Hematopoietic multipotent progenitor cell treated with erythropoietin and hydrocortisone succinate and interleukin-3 and kit ligand, for 8 days (in vitro differentiated cells): ENCODE measurements at regions not wholly inside any gene's neighbourhood (a gene's known extent, or its start where the extent isn't known, plus 50 kb on each side); places are given as distances from the start of the nearest gene placed in this dataset.
"Not testable (repeated sequence)": the region's sequence is repeated elsewhere in the genome, so short reads cannot be mapped to it uniquely, and the experiment has no call there.

ENCODE experiments used
- DNase-seq: peaks from one replicate; pipeline ENCODE4 v3.0.0-alpha.2; 2015

DNA sequence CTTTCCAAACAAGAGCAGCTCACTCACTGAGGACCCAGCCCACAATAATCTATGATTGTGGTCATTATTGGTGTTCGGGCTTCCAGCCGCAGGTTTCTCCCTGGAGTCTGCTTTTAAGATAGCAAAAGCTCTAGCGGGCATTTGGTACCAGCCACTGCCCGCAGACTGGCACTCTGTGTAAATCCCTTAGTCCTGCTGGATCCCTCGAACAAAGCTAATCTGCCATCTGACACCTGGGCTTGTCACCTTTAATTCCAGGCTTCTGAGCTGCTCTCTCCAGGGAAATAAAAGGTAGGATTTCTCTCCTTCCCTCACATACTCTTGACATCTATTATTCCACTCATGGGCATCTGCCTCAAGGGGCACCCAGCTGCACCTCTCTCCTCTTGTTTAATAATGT lies 158.7 kb downstream of the PDCD6IP start:
- DNase-seq, result no peak

DNA sequence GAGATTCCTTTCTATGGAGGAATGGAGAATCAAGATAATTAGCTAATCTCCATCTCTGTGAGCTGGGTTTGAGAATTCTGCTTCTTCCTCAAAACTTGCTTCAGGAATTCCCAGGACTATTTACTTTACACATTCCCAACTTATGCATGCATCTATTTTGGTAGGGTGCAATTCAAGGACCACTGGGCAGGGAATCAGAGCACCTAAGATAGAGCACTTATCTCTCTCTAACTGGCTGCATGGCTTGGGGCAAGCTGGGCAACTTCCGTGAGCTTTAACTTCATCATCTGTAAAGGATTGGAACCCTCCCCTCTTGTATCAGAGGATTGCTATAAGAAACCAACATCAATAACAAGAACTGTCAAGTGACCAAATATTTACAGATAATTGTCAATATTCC lies 160.2 kb downstream of the PDCD6IP start:
- no peak for DNase-seq

DNA sequence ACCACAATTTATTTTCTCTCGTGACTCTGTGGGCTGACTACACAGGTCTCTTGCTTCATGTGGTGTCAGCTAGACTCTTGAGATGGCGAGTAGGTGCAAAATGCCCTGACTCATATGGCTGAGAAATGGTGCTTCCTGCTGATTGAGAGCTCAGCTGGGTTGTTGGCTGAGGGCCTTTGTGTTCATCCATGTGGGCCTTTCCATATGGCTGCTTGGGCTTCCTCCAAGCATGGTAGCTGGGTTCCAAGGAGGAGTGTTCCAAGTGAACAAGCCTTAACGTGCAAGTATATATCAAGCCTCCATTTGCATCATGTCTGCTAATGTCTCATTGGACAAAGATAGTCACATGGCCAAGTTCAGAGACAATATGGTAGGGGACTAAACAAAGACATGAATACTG lies 164.0 kb downstream of the PDCD6IP start:
- no peak for DNase-seq

DNA sequence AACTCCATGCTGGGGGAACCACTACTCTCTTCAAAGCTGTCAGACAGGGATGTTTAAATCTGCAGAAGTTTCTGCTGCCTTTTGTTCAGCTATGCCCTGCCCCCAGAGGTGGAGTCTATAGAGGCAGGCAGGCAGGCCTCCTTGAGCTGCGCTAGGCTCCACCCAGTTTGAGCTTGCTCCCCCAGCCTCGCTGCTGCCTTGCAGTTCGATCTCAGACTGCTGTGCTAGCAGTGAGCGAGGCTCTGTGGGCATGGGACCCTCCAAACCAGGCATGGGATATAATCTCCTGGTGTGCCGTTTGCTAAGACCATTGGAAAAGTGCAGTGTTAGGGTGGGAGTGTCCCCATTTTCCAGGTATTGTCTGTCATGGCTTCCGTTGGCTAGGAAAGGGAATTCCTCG lies 171.8 kb downstream of the PDCD6IP start:
- DNase-seq, result not testable (repeated sequence)

DNA sequence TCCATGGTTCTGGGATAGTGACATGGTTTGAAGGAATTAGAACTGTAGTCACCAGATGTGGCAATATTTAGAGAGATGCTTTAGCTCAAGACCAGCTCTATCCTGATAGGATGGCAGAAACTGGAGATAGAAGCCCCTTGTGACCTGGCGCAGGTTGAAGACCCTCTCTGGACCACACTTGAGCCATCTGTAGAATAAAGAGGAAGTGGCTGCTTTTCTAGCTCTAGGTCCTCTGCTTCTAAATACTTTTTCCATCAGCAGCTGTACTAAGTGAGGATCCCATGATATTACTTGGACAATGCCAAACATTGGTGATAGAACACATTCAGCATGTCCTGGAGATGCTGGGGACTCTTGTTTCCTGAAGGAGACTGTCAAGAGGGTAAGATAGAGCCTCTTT lies 172.6 kb downstream of the PDCD6IP start:
- DNase-seq, result no peak

DNA sequence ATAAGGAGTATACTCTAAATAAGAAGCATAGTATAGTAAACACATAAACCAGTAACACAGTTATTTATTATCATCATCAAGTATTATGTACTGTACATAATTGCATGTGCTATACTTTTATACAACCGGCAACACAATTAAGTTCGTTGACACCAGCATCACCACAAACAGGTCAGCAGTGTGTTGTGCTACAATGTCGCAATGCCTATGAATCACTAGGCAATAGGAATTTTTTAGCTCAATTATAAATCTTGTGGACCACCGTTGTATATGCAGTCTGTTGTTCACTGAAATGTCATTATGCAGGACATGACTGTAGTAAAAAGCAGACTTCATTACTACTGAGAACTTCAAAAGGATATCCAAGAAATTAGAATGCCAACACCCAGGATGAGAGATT lies 177.0 kb downstream of the PDCD6IP start:
- no peak for DNase-seq

DNA sequence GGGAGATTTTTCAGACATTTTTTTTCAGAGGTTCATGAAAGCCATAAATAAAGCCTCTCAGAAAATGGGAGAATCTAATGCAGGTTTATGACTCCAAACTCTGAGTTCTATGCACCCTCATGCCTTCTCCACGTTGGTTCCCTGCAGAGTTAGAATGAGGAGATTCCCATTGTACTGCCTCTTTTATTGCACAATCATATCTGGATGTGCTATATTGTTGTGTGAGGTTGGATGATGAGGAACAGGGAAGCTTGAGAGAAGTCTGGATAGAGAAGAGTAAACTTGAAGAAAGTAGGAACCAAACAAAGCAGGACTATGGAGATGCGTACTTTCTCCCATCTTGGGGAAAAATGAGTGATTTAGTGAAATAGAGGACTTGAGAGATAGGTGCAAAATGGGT lies 178.8 kb downstream of the PDCD6IP start:
- DNase-seq, result no peak

DNA sequence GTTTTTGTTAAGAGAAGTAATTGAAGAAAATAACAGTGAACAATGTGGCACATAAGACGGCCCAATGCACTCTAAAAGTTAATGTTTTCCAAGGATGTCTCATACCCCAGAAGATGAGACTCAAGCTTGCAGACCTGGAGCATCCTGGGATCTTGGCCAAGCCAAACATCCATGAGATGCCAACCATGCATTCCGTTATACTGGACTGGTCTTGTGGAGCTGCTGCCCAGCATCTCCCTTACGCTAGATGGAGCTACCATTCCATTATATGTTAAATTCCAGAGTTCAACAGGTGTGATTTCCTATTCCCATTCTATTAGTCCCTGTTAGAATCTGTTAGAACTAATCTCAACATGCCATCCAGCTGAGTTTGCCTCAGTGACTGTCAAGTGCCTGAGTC lies 181.8 kb downstream of the PDCD6IP start:
- no peak for DNase-seq

DNA sequence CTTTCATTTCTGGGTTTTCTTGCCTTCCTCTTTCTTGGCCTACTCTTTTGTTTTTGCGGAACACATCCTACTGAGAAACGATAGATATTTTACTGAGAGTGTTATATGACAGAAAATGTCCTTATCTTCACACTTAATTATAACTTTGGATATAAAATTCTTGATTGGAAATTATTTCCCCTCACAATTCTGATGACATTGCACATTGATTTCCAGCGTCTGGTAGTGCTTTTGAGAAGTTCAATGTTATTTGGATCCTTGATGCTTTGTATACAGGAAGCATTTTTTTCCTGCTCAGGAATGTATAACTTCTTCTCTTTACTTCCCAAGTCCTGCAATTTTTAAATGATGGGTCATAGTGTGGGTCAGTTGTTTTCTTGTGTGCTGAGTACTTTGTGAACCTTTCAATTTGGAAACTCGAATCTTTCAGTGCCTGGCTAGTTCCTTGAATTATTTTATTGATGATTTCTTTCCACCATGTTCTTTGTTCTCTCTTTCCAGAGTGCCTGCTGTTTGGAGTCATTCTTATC lies 183.9 kb downstream of the PDCD6IP start:
- DNase-seq, result no peak

DNA sequence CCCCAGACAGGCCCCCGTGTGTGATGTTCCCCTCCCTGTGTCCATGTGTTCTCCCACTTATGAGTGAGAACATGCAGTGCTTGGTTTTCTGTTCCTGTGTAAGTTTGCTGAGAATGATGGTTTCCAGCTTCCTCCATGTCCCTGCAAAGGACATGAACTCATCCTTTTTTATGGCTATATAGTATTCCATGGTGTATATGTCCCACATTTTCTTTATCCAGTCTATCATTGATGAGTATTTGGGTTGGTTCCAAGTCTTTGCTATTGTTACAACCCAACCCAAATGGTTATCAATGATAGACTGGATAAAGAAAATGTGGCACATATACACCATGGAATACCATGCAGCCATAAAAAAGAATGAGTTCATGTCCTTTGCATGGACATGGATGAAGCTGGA lies 184.5 kb downstream of the PDCD6IP start:
- DNase-seq, result not testable (repeated sequence)

DNA sequence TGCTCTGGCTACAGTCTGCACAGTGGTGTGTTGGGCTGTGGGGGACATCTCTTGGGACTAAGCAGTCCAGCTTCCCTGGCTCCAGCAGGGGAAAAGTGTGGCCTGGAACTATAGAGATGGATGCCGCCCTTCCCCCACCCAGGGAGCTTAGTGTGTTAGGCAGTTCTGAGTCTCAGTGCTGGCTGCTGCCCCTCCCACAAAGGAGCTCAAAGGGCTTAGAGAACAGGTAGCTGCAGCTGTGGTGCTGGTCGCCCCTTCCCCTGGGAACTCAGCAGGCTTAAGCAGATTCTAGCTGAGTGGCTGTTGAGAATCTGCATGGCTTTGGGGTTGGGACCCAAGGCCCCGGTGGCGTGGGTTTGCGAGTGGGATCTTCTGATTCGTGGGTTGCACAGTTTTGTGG lies 190.8 kb downstream of the PDCD6IP start:
- no peak for DNase-seq

DNA sequence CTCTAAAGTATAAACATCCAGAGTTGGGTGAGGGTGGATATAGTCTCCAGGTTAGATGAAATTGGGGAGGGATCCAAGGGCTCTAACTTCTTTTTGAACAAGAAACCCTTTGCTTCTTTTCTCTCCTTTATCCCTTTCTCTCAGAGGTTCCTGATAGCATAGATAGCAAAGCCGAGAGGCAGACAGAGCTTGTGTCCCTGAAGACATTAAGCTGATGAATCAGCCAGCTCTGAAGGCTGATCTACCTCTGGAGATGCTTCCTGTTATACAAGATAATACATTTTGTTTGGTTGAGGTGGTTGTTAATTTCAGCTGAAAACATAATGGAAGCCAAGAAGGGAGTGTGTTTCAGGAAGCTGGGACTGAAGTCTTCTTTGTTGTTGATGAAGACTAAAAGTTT lies 193.2 kb downstream of the PDCD6IP start:
- no peak for DNase-seq

DNA sequence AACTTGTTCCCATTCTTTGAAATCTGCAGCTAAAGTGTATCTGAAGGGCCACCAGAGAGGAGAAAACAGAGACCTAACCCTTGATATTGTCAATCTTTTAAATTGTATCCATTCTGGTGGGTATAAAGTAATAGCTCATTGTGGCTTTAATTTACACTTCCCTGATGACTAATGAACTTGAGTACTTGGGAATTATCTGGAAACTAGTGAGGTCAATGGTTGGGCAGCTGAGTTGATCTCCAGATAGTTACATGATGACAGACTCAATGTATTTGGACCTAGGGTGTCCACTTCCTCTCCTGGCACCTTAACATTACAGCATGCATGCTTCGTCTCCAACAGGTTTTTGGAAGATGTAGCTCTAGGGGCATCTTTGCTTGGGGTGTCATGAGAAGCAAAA lies 195.2 kb downstream of the PDCD6IP start:
- no peak for DNase-seq

DNA sequence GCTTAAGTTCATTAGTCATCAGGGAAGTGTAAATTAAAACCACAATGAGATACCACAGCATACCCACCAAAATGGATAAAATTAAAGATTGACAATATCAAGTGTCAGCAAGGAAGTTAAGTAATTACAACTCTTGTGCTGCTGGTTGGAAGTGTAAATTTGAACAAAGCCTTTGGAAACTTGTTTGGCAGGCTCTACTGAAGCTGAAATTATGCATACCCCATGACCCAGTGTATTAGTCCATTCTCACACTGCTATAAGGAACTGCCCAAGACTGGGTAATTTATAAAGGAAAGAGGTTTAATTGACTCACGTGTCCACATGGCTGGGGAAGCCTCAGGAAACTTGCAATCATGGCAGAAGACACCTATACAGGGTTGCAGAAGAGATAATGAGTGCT lies 196.1 kb downstream of the PDCD6IP start:
- no peak for DNase-seq

DNA sequence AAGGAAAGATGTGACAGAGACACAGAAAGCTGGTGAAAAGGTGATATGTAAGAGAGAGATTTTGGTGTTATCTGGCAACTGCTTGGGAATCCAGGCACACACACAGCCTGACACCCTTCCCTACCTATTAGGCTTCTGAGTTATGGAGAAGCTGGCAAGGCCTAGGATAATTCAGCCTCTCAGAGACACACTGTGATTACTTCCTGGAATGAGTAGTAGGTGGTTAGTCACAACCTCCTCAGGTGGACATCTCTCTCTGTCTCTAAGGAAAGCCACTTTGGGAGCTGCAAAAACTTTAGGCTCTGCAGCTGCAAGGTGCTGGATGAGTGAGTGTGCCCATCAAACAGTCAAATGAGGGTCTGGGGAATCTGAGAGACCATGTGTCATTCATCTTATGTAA lies 201.9 kb downstream of the PDCD6IP start:
- DNase-seq, result no peak

DNA sequence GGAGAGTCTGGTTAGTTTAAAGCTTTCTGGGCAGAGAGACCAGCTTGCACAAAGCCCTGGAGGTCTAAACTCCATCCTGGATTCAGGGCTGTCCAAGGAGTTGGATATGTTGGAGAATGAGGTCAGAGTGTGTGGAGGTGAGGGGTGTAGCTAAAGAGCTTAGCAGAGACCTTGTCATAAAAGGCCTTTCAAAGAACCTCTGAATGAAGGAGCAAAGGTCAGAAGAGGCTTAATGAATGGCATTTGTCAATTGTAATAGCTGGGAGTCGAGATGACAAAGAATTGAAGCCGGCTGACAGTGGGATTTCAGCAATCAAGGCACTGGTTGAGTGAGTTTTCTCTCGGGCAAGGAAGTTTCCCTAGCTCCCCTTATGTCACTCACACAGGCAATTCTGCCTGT lies 202.6 kb downstream of the PDCD6IP start:
- no peak for DNase-seq

DNA sequence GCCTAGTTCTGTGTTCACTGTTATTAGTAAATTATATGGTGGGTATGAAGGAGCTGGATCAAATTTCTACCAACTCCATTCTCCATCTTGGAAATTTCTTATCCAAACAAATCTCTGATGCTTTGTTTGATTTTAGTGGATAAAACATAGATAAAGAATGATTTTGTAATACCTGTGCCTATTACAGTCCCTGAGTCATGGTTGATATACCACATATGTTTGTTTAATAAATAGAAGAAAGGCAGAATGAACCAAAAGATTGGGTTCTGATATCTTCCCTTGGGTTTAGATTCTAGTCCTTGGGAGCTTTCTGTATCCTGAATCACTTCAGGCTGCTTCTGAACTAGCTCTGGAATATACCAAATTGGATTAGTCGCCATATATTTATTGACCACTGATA lies 203.6 kb downstream of the PDCD6IP start:
- no peak for DNase-seq

DNA sequence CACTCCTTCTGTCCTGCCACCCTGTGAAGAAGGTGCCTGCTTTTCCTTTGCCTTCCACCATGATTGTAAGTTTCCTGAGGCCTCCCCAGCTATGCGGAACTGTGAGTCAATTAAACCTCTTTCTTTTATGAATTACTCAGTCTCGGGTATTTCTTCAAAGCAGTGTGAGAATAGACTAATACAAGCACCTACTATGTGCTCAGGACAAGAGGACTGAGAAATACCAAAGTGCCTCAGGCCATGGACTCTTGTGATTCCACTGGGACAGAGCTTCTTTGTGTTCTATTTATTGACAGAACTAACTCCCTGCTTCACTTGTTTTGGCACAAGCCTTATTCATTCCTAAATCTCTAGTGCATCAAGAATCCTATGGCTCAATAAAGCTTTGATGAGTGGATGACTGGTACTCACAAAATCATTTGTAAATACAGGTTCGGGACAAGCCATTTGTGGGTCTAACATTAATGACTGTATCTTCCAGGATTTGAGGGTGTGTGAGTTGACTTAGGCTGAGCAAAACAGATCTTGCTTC lies 204.2 kb downstream of the PDCD6IP start:
- DNase-seq, result no peak

DNA sequence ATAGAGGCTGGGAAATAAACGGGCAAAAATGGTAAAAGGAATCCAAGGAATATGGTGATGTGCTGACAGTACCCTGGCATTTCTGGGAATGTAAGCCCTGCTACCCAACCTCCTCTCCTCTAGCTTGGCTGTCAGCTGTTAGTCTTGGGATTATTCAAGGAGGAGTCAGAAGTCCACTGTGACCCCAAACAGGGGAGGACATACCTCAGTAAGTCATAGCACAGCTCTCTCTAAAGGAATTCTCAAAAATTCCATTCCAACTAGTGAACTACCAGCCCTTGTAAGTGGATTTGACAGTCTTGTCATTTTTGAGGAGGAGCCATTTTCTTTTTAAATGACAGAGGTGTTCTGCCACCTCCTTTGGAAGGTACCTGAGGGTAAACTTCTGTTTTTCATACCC lies 207.5 kb downstream of the PDCD6IP start:
- no peak for DNase-seq

DNA sequence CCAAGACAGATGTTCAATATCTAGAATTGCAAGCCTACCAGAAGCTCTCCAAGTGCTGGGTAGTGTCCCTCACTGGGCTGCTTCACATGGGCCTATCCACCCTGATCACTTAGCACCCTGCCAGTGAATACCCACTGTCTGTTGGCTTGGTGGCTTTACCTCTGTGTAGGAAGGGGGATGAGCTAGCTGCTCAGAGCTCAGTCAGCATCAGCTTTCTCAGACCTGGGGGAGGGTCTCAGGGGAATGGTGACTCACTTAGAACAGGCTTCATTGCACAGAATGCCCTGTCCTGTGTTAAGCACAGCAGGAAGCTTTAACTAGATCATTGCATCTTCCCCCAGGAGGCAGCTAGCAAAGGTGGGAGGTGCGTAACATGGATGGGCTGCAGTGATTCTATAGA lies 209.8 kb downstream of the PDCD6IP start:
- DNase-seq, result no peak

DNA sequence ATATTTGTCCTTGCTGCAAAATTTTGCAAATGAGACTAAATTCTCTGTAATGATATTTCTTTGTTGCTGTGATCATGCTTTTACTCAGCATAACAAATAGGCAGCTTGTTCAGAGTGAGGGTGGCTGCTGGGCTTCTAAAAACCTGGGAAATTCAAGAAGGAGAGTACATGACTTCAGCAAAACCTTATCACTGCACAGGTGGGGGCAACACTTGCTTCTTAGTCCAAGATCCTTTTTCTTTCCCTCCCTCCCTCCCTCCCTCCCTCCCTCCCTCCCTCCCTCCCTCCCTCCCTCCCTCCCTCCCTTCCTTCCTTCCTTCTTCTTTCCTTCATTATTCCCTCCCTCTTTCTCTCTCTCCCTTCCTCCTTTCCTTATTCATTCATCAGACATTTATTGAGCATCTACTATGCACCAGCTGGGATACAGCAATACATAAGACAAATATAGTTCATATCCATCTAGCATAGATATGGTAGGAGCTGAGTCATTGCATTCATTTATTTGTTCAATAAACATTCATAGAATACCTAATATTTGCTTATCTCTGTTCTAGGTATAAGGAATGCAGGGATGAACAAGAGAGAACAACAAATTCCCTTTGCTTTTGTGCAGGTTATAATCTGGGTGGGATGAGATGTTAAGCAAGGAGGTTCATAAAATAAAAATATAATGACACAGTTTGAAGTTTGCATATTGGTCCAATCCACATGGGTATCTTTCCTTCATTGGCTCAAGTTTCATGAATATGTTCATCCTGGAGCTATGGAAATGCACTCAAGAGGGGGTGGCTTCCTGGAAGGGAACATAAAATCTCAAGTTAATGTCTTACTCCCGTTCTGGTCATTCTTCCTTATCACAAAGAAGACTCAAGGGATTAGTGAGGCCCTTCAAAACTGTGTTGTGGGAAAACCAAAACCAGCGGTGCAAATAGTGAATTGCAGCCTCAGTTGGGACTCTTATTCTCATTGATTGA lies 210.7 kb downstream of the PDCD6IP start:
- DNase-seq, result no peak

DNA sequence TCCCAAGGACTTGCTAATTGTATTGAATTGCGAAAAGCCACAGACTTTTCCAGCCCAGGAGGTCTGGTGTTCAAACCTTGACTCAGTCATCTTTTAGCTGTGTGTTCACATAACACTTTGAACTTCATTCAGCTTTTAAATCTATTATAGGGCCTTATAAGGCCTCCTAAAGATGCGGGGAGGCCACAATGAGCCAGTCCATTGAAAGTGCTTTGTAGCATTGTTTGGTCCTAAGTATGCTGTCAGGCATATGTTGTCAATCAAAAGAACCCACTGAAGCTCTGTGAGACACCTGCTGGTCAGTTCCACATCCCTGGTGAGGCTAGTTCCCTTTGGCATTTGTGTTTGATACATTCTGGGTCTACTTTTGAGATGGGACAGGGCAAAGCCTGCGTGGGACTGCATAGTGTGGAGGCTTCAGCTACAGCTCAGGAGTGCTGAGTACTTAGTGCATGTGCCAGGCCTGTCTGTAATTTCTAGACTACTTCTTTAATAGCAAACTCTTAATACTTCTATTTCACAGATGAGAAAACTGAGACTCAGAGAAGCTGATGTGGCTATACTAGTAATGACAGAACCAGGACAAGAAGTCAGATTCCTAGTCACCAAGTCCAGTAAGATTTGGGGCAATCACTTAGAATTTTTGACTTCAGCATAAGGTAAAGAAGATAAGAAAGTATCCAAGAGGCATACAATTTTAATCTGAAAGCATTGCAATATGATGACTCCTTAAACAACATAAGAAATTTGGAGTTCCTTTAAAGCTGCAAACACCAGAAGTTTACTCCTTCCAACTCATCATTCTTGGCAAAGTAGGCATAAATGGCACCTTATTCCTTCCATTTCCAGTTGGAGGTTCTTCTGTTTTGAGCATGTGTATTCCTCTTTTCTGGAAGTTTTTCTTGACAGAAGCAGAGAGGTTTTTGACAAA lies 213.0 kb downstream of the PDCD6IP start:
- DNase-seq, result no peak

DNA sequence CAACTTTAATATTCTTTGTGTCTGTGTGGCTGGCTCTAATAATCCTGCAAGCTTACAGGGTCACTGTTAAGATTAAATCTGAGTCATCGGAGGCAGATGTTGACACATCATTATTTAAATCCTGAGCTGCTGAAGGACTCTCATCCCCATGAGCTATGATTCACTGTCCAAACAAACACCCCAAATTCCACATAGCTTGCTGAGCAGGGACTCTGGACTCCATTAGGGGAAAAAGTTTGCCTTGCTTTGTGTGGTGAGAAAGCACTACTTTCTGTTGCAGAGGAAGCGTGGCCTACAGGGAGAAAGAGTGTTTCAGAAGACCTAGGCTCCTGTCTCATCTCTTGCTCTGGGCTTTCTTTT lies 213.7 kb downstream of the PDCD6IP start:
- no peak for DNase-seq
